HG03460 (cell line): ENCODE measurements at regions not wholly inside any gene's neighbourhood (a gene's known extent, or its start where the extent isn't known, plus 50 kb on each side); places are given as distances from the start of the nearest gene placed in this dataset.
A peak's percentile ranks its signal among the peaks of the same experiment; 100 is the strongest.

Experiments used
- ATAC-seq: cut with Tn5 transposase; IDR thresholded peaks from one replicate; pipeline ENCODE4 v1.9.1; 2021; ENCODE audit not compliant: unreplicated experiment

- ATAC-seq, result no peak
These were observed 102.9 kb downstream of the PFKFB3 start for GRCh38 chr10:6305401-6306321.

DNA sequence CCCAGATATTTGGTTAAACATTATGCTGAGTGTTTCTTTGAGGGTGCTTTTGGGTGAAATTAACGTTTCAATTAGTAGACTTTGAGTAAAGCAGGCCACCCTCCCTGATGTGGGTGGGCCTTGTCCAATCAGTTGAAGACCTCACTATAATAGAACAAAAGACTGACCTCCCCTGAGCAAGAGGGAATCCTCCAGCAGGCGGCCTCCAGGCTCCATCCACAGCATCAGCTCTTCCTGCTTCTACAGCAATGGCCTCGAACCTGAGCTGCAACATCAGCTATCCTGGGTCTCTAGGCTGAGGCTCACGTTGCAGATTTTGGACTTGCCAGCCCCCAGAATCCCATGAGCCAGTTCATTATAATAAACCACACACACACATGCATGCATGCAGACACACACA lies 104.2 kb downstream of the PFKFB3 start:
- ATAC-seq, result no peak

DNA sequence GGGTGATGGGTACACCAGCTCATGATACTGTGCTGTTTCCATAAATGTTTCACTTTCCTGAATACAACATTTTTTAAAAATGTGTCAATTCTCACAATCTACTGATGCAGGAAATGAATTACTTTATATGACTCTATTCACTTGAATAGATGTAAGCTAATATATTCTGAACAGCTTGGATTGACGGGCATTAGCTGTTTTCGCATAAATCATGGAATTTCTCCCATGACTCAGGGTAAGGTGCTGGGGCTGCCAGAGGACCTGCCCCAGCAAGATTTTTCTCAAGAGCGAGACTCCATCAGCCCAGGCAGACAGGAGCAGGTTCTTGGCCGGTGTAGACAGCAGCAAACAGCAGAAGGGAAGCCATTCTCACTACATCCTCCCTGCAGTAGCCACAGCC lies 107.1 kb downstream of the PFKFB3 start:
- no peak for ATAC-seq

DNA sequence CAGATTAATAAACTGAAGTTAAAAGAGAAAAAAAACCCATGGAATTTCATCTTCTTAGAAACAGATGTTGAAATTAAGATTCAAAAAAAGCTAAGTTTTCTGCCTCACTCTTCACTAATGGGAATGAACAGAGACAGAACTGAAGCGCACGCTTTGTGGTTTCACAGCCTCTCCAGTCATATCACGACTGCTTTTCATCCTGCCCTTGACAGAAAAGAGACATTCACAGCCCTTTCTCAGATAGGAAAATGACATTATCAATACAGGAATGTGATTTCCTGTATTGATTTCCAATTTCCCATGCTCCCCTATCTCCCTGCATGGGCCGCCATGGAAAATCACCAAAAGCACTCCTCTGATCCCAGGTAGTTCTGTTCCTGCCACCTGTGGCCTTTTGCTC lies 108.2 kb downstream of the PFKFB3 start:
- no peak for ATAC-seq

DNA sequence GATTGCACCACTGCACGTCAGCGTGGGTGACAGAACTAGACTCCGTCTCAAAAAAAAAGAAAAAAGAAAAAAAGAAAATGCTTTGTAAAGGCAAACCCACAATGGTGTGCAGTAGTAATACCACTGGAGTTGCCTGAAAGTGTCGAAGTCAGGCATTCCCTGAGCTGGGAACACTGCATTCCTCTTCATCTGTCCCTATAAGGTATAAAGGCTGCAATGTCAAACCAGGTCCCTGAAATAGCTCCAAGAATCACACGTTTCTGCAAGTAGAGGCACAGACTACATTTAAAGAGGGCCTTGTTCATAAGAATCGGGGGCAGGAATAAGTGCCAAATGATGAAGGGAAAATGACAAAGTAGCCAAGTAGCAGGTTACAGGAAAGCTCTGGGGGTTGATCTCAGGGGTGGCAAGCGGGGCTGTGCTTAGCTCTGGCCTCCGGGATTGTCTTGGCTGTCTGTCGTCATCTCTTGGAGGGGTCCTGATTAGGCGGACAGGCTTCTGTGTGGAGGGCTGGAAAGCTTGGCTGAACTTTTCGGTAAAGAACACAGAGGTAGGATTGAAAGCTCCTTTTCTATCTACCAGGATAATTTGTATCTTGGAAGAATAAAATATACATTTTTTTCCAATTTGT lies 109.1 kb downstream of the PFKFB3 start:
- ATAC-seq, result no peak

GRCh38 chr10:6312636-6313035 lies 109.9 kb downstream of the PFKFB3 start:
- no peak for ATAC-seq

DNA sequence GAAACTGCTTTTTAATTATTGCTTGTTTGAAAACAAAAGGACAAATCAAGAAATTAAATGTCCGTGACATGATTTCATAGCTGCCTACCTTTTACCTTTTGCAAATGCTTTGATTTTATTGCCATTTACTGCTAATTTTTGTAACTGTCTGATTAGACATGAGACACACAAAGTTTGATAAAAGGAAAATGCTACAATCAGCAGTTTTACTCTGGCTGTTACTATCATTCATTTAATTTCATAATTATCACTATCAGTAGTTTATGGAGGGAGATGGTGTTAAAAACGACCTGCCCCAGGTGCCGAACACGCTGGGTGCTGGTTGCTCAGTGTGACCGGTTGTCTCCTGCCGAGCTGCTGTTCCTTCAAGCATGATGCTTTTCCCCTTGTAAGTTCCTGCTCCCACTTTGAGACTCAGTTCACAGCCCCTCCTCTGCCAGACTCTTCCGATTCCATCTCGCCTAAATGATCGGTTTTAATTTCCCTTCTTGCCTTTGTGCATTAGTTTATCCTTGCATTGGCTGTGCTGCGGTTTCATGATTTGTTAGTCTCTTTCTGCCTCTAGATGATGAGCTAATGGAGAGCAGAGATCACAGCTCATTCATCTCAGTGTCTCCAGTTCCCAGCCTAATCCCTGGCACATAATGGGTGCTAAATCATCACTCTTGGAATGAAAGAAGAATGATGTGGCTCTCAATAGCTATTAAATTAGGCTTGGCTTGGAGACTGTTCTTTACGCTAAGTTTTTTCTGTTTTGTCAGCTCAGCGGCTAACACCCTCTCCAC lies 110.6 kb downstream of the PFKFB3 start:
- no peak for ATAC-seq

- ATAC-seq, result no peak
These were observed 112.0 kb downstream of the PFKFB3 start for GRCh38 chr10:6314620-6315205.

DNA sequence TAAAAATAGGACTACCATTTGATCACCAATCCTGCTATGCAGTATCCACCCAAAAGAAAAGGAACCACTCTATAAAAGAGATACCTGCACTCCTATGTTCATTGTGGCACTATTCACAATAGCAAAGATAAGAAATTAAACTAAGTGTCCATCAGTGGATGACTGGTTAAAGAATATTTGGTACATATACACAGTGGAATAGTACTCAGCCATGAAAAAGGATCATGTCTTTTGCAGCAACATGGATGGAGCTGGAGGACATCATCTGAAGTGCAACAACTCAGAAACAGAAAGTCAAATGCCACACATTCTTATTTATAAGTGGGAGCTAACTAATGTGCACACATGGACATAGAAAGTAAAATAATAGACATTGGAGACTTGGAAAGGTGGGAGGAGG lies 116.4 kb downstream of the PFKFB3 start:
- ATAC-seq, result no peak

GRCh38 chr10:6320320-6321010 lies 117.7 kb downstream of the PFKFB3 start:
- ATAC-seq, result peak; percentile 87

GRCh38 chr10:6321880-6322279 lies 119.1 kb downstream of the PFKFB3 start:
- no peak for ATAC-seq

DNA sequence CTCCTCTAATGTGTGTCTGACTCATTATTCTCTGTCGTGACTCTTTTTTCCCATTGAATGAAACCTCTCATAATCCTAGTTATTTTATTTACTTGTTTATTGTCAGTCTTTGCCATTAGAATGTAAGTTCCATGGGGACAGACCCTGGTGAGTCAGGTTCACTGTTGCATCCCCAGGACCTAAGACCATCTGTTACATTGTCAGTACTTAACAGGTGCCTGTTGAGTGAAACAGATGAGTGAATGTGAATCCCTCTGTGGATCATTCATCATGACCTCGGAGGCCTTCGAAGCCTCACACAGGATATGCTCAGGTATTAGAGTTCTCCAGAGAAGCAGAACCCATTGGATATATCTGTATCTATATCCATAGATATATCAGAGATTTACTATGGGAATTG lies 120.1 kb downstream of the PFKFB3 start:
- ATAC-seq, result no peak

GRCh38 chr10:6327961-6328698 lies 125.4 kb downstream of the PFKFB3 start:
- ATAC-seq, result no peak

GRCh38 chr10:6328699-6329423 lies 126.1 kb downstream of the PFKFB3 start:
- ATAC-seq, result no peak

DNA sequence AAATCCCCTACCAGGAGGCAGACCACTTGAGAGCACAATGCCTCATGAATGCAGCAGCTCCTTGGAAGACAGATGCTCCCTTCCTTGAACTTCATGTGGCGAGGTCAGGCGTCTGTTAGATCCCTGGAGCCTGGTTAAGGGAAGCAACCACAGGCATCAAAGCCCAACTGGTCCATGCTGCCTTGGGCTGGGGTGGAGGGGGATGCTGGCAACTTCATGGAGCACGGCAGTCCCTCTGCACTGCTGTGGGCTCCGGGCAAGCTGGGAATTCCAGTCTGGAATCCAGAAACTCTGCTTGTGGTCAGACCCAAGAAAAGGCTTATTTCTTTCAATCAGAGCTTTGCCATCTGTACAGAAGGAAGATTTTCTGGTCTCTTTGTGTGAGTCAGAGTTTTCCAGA lies 130.4 kb downstream of the PFKFB3 start:
- ATAC-seq, result no peak

- ATAC-seq, result no peak
These were observed 131.2 kb downstream of the PFKFB3 start for GRCh38 chr10:6333973-6334372.

DNA sequence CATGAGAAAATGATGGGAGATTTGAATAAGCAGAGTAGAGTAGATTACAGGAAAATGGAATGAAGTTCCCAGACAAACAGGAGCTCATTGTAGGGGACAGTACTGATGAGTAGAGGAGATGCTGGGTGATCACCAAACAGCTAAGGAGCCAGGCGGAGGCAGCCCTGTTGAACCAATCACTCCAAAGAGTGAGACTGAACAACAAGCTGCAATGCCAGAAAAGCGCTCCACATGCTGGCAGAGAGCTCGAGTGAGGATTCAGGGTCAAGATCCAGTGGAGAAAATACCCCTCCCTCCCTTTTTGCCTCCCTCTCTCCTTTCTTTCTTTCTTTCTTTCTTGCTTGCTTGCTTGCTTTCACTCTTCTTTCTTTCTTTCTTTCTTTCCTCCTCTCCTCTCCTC lies 133.3 kb downstream of the PFKFB3 start:
- ATAC-seq, result no peak

GRCh38 chr10:6337382-6337781 lies 134.7 kb downstream of the PFKFB3 start:
- ATAC-seq, result no peak

DNA sequence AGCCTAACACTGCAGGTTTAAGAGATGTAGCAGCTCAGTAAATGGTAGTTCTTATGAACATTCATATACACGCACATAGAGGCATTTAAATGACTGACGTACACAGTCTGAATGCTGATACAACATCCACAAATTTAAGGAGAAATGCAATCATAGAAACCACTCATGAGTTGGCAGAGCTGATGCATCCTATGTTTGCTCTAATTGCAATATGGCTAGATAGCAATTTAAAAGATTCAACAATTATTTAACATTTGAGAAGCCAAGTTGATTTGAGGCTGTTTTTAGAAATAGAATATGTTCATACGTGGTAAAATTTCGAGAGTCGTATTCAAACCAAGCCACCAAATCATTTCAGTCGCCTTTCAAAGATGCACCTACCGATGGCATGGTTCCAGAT lies 135.6 kb downstream of the PFKFB3 start:
- ATAC-seq, result no peak
